Neutrophil (primary cell): ENCODE measurements at regions not wholly inside any gene's neighbourhood (a gene's known extent, or its start where the extent isn't known, plus 50 kb on each side); places are given as distances from the start of the nearest gene placed in this dataset.

Experiments
- H3K27ac ChIP-seq: fragments of 200-600 bp; sonication (generic); 2 replicates; pipeline ENCODE4 v1.5.1; 2016; ENCODE audit warnings: mild to moderate bottlenecking, moderate library complexity
- H3K27me3 ChIP-seq: fragments of 200-600 bp; sonication (generic); 2 replicates; pipeline ENCODE4 v1.6.0; 2016; ENCODE audit warnings: mild to moderate bottlenecking
- H3K36me3 ChIP-seq: fragments of 200-600 bp; sonication (generic); 2 replicates; pipeline ENCODE4 v1.5.1; 2017
- H3K4me1 ChIP-seq, 2 experiments: fragments of 200-600 bp in 1 of 2; sonication (generic) in 1 of 2; 1 replicate in 1 of 2; 2 replicates in 1 of 2; pipeline versions ENCODE4 v1.5.1 to v1.6.1; 2013 to 2016; ENCODE audit warnings: low read depth in 1 of 2, low read length in 1 of 2, mild to moderate bottlenecking in 1 of 2, moderate library complexity in 1 of 2; ENCODE audit not compliant: control insufficient read depth in 1 of 2, insufficient read depth in 1 of 2
- H3K4me3 ChIP-seq, 2 experiments: fragments of 200-600 bp in 1 of 2; sonication (generic) in 1 of 2; 1 replicate in 1 of 2; 2 replicates in 1 of 2; pipeline ENCODE4 v1.5.1; 2013 to 2016; ENCODE audit warnings: low read depth in 1 of 2, low read length in 1 of 2, mild to moderate bottlenecking in 1 of 2, moderate library complexity in 1 of 2
- H3K9me3 ChIP-seq: fragments of 200-600 bp; sonication (generic); 2 replicates; pipeline ENCODE4 v1.5.1; 2016
- CTCF ChIP-seq: fragments of 200-600 bp; sonication (generic); IDR thresholded peaks from 2 replicates; pipeline ENCODE4 v1.5.1; 2016; ENCODE audit warnings: antibody characterized with exemption

- no peak overlapping the region for H3K27ac ChIP-seq
- no peaks in the 10 kb centered on the region for H3K36me3 ChIP-seq
- no peaks in the 10 kb centered on the region for H3K4me1 ChIP-seq
- no peak overlapping the region for H3K4me3 ChIP-seq
- no peak for TF ChIP-seq CTCF
- no peaks in the 10 kb centered on the region for H3K27me3 ChIP-seq
- no peaks in the 10 kb centered on the region for H3K9me3 ChIP-seq
These were observed 727.6 kb upstream of the TMEM132C start for GRCh38 chr12:127539226-127539858.

- Histone ChIP-seq H3K4me3 (no peak overlapping the region), H3K9me3 (no peaks in the 10 kb centered on the region), H3K4me1 (no peaks in the 10 kb centered on the region), H3K36me3 (no peaks in the 10 kb centered on the region), H3K27ac (no peak overlapping the region), H3K27me3 (no peaks in the 10 kb centered on the region)
- no peak for TF ChIP-seq CTCF
These were observed 724.6 kb upstream of the TMEM132C start for GRCh38 chr12:127542391-127542790.

GRCh38 chr12:127542931-127543330 lies 724.0 kb upstream of the TMEM132C start:
- TF ChIP-seq CTCF, result no peak
- Histone ChIP-seq H3K27ac (no peak overlapping the region), H3K9me3 (no peaks in the 10 kb centered on the region), H3K4me1 (no peaks in the 10 kb centered on the region), H3K27me3 (no peaks in the 10 kb centered on the region), H3K4me3 (no peak overlapping the region), H3K36me3 (no peaks in the 10 kb centered on the region)

- TF ChIP-seq CTCF, result no peak
- H3K4me3 ChIP-seq, result no peak overlapping the region
- no peaks in the 10 kb centered on the region for H3K9me3 ChIP-seq
- no peaks in the 10 kb centered on the region for H3K27me3 ChIP-seq
- H3K4me1 ChIP-seq, result no peaks in the 10 kb centered on the region
- no peaks in the 10 kb centered on the region for H3K36me3 ChIP-seq
- H3K27ac ChIP-seq, result no peak overlapping the region
These were observed 720.1 kb upstream of the TMEM132C start for GRCh38 chr12:127546721-127547505.

GRCh38 chr12:127548123-127548553 lies 718.8 kb upstream of the TMEM132C start:
- Histone ChIP-seq H3K4me3 (no peak overlapping the region), H3K36me3 (no peaks in the 10 kb centered on the region), H3K4me1 (no peaks in the 10 kb centered on the region), H3K9me3 (no peaks in the 10 kb centered on the region), H3K27me3 (no peaks in the 10 kb centered on the region), H3K27ac (no peak overlapping the region)
- TF ChIP-seq CTCF, result no peak
